ENCODE measurements at regions not wholly inside any gene's neighbourhood (a gene's known extent, or its start where the extent isn't known, plus 50 kb on each side); places are given as distances from the start of the nearest gene placed in this dataset.

GRCh38 chr5:180436275-180436674 lies 57.9 kb upstream of the CNOT6 start:
- Histone ChIP-seq H3K27ac (no peak overlapping the region), H3K9me3 (no peaks in the 10 kb centered on the region), H3K4me3 (no peak overlapping the region), H3K27me3 (no peaks in the 10 kb centered on the region), H3K36me3 (replicated peaks in 1 of 2; ENCODE audit: insufficient read depth in 1 of 2, low read depth in 2 of 2) (no peaks in the 10 kb centered on the region), H3K4me1 (no peaks in the 10 kb centered on the region)
- DNase-seq: no peak
- no peak for ATAC-seq
- WGBS, 2 donors: 71 to 73% methylated on average over 9 to 13 of the region's 13 CpGs
- intact Hi-C loops (cut with DNase I): no loop called here
- no peak for TF ChIP-seq POLR2A (IDR thresholded peaks at IDR 0.05)
- no peak for TF ChIP-seq CTCF (IDR thresholded peaks at IDR 0.05)

GRCh38 chr5:180436936-180437335 lies 57.2 kb upstream of the CNOT6 start:
- Histone ChIP-seq H3K36me3 (replicated peaks in 1 of 2; ENCODE audit: insufficient read depth in 1 of 2, low read depth in 2 of 2) (no peaks in the 10 kb centered on the region), H3K4me3 (no peak overlapping the region), H3K9me3 (no peaks in the 10 kb centered on the region), H3K27me3 (no peaks in the 10 kb centered on the region), H3K27ac (no peak overlapping the region), H3K4me1 (no peaks in the 10 kb centered on the region)
- intact Hi-C loops (cut with DNase I): no loop called here
- ATAC-seq: no peak
- no peak for DNase-seq
- TF ChIP-seq CTCF (IDR thresholded peaks at IDR 0.05): no peak
- 52 to 86% methylated on average over 1 to 5 of the region's 6 CpGs for WGBS, 2 donors

- Histone ChIP-seq H3K9me3 (no peaks in the 10 kb centered on the region), H3K4me3 (no peak overlapping the region), H3K27me3 (no peaks in the 10 kb centered on the region), H3K4me1 (no peaks in the 10 kb centered on the region), H3K36me3 (replicated peaks in 1 of 2; ENCODE audit: insufficient read depth in 1 of 2, low read depth in 2 of 2) (no peaks in the 10 kb centered on the region), H3K27ac (no peak overlapping the region)
- WGBS, 2 donors: 91 to 94% methylated on average over 5 to 8 of the region's 8 CpGs
- ATAC-seq: no peak
- TF ChIP-seq CTCF (IDR thresholded peaks at IDR 0.05) (no peak), POLR2A (IDR thresholded peaks at IDR 0.05) (no peak)
- DNase-seq: no peak
- intact Hi-C loops (cut with DNase I): no loop called here
Observed at GRCh38 chr5:180437336-180437735, 56.8 kb upstream of the CNOT6 start.

- peak in 1 of 4 donors; percentile 23 for DNase-seq
- no peak overlapping the region for H3K4me3 ChIP-seq
- H3K4me1 ChIP-seq: no peaks in the 10 kb centered on the region
- ATAC-seq: no peak
- H3K27ac ChIP-seq: no peak overlapping the region
- no peaks in the 10 kb centered on the region for H3K27me3 ChIP-seq
- H3K9me3 ChIP-seq: no peaks in the 10 kb centered on the region
- H3K36me3 ChIP-seq (replicated peaks in 1 of 2; ENCODE audit: insufficient read depth in 1 of 2, low read depth in 2 of 2): no peaks in the 10 kb centered on the region
- intact Hi-C loops (cut with DNase I): no loop called here
- TF ChIP-seq POLR2A (IDR thresholded peaks at IDR 0.05) (no peak), CTCF (IDR thresholded peaks at IDR 0.05) (no peak)
- WGBS, 2 donors: 75 to 80% methylated on average over 24 to 26 of the region's 26 CpGs
Observed at GRCh38 chr5:180438785-180439780, 55.1 kb upstream of the CNOT6 start.
